Epithelial cell of esophagus (primary cell): ENCODE measurements at regions not wholly inside any gene's neighbourhood (a gene's known extent, or its start where the extent isn't known, plus 50 kb on each side); places are given as distances from the start of the nearest gene placed in this dataset.
A peak's percentile ranks its signal among the peaks of the same experiment; 100 is the strongest.

Source experiments
- DNase-seq: peaks from one replicate; pipeline ENCODE4 v3.0.0; 2010; ENCODE audit warnings: low read depth
- H3K4me3 ChIP-seq: 2 replicates; pipeline ENCODE4 v1.5.1; 2011; ENCODE audit warnings: mild to moderate bottlenecking, low read length, control low read depth
- CTCF ChIP-seq: IDR thresholded peaks from 2 replicates; pipeline ENCODE4 v1.5.1; 2011; ENCODE audit warnings: low read depth, mild to moderate bottlenecking, low read length, control low read depth, inconsistent platforms; ENCODE audit not compliant: insufficient read depth; ENCODE audit errors: missing control alignments

GRCh38 chr2:118291251-118291880, 203.1 kb downstream of the INSIG2 start:
- H3K4me3 ChIP-seq = no peak overlapping the region
- no peak for DNase-seq
- TF ChIP-seq CTCF = no peak

GRCh38 chr2:118290411-118291250, 202.4 kb downstream of the INSIG2 start:
- DNase-seq = no peak
- no peak for TF ChIP-seq CTCF
- no peak overlapping the region for H3K4me3 ChIP-seq

- peak; percentile 54 for DNase-seq
- H3K4me3 ChIP-seq = no peak overlapping the region
- TF ChIP-seq CTCF = no peak
These were observed 190.7 kb downstream of the INSIG2 start for GRCh38 chr2:118279005-118279404.

GRCh38 chr2:118278046-118278445, 189.8 kb downstream of the INSIG2 start:
- no peak overlapping the region for H3K4me3 ChIP-seq
- no peak for TF ChIP-seq CTCF
- no peak for DNase-seq

- DNase-seq = no peak
- H3K4me3 ChIP-seq = no peak overlapping the region
- TF ChIP-seq CTCF = no peak
These were observed 186.7 kb downstream of the INSIG2 start for GRCh38 chr2:118274841-118275510.

- no peak for TF ChIP-seq CTCF
- DNase-seq = no peak
- no peak overlapping the region for H3K4me3 ChIP-seq
These were observed 184.1 kb downstream of the INSIG2 start for GRCh38 chr2:118272391-118272790.
